GM18907 (cell line): ENCODE measurements at regions not wholly inside any gene's neighbourhood (a gene's known extent, or its start where the extent isn't known, plus 50 kb on each side); places are given as distances from the start of the nearest gene placed in this dataset.

Source experiments
- ATAC-seq: cut with Tn5 transposase; IDR thresholded peaks from one replicate; pipeline ENCODE4 v1.9.1; 2021; ENCODE audit warnings: mild to moderate bottlenecking, moderate library complexity; ENCODE audit not compliant: unreplicated experiment

- ATAC-seq: no peak
Observed at GRCh38 chr7:155360495-155361345, 63.0 kb downstream of the INSIG1 start.

GRCh38 chr7:155361346-155361680 is 63.6 kb downstream of the INSIG1 start:
- no peak for ATAC-seq

DNA sequence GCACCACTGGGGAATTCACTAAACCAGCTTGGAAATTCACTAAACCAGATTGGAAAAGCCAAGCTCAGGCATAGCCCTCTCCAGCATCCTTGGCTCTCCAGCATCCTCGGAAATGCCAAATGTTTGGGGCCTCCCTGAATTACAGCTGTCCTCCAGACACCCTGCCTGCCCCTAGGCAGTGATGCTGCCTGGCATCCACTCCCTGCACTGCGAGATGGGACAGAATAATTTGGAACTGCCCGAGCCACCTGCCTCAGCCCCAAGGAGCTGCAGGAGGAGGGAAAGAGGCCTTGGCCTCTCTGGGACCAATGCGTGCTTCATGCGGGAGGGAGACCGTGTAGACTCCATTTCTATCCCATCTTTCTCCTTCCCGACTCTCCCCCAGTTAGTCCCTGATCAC is 64.3 kb downstream of the INSIG1 start:
- ATAC-seq: no peak

GRCh38 chr7:155362380-155363145 is 64.9 kb downstream of the INSIG1 start:
- no peak for ATAC-seq

- no peak for ATAC-seq
Observed at GRCh38 chr7:155363146-155363539, 65.5 kb downstream of the INSIG1 start.

DNA sequence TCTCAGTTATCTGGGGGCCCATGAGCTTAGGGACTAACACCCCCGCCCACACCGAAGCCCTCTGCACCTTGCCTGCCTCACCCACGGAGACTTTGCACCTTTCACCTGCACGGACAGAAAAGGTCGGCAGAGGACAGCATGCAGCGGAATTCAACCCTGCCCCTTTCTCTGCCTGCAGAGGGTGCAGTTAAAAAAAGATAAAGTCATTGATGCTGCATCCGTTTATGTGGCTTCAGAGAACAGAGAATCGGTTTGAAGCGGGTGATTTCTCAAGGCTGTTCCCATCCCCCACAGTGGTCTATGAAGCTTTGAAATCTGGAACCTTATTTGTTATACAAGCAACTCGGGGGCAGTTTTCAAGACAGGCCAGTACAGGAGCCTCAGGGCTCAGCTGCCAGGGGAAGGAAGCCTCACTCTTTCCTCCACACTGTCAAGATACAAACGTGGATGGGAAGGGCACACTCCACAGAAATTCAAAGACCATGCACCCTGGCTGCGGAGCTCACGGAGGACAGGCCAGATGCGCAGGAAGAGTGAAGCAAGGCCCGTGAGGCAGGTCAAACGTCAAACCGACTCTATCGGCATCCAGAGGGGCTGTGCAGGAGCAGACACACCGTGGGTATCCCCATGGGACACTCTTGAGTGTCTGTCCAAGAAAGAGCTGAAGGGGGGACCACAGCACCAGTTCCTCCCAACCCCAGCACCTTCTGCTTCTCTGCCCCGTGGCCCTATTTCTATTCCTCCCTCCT is 66.3 kb downstream of the INSIG1 start:
- ATAC-seq: no peak

DNA sequence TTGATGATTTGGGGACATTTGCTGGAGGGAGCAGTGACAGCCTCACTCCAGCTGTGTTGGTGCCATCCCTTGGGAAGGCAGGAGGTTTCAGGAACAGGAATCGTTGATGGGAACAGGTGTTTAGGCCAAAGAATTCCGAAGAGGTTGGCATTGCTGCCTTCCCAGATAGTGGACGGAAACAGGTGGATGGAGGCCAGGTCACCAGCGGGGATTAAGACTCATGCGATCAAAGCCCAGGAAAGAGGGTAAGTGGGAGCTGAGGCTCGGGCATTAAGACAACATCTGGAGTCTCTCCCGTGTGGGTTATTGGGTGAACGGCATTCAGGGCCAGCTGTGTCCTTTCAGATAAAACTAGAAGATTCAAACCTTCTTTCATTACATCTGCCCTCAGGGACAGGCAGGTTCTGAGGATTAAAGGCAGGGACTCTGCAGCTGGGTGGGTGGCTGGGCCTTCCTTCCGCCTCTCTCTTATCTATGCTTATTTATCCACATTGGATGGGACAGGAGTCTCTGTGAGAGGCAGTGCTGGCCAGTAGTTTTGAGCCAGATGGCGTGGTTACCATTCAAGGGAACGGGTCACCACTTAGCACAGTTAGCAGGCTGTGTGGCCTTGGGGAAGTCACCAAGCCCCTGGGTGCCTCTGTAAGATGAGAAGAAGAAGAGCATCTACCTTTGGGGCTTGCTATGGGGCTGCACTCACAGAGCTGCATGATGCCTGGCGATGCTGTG is 67.6 kb downstream of the INSIG1 start:
- ATAC-seq: no peak

GRCh38 chr7:155368894-155369600 is 71.4 kb downstream of the INSIG1 start:
- ATAC-seq: no peak

GRCh38 chr7:155369766-155370165 is 72.1 kb downstream of the INSIG1 start:
- no peak for ATAC-seq

DNA sequence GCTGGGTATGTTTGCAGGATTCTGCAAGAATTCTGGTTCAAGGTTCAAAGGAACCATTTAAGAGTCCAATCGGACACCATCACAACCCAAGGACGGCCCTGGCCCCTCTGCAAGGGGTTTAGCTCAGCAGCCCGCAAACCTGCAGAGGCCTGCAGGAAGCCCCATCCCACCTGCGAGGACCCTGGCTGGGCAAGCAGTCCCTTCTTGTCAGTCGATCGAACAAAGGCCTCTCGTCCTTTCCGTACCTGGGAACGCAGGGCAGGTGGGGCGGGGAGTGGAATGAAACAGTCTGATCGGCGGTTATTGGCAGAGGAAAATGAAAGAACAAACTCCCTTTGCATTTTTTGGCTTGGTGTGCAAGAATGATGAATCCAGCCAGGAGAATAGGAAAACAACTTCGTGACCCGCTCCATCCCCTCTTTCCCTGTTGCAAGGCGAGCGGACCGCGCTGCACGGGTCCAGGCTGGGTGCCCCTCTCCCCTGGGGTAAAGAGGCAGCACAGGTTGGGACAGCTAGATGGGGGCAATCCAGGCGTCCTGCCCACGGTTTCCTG is 73.7 kb downstream of the INSIG1 start:
- no peak for ATAC-seq

GRCh38 chr7:155371884-155372781 is 74.5 kb downstream of the INSIG1 start:
- ATAC-seq: no peak

DNA sequence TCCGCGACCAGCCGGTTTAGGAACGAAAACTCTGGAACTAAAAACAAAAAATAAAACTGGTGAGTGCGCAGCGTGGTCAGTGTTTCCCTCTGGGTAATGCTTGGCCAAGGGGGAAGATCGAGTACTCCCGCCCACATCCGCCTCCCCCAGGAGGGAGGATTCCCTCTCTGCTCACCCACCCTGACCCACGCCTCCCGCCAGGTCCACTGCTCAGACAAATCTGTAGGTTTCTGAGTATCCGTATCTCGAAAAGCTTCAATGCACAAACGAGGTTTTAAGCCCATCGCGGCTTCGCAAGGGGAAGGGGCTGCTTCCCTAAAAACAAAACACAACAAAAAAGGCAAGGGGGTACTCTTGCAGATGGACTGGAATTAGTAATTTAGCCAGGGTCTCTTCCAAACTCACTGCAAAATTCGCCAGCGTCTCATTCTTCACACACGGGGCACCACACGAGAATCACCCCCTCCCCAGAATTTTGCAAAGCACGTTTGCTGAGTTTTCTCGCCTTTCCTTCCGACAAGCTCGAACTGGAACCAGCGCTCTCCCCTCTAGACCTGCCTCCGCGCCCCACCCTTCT is 75.2 kb downstream of the INSIG1 start:
- ATAC-seq: no peak

DNA sequence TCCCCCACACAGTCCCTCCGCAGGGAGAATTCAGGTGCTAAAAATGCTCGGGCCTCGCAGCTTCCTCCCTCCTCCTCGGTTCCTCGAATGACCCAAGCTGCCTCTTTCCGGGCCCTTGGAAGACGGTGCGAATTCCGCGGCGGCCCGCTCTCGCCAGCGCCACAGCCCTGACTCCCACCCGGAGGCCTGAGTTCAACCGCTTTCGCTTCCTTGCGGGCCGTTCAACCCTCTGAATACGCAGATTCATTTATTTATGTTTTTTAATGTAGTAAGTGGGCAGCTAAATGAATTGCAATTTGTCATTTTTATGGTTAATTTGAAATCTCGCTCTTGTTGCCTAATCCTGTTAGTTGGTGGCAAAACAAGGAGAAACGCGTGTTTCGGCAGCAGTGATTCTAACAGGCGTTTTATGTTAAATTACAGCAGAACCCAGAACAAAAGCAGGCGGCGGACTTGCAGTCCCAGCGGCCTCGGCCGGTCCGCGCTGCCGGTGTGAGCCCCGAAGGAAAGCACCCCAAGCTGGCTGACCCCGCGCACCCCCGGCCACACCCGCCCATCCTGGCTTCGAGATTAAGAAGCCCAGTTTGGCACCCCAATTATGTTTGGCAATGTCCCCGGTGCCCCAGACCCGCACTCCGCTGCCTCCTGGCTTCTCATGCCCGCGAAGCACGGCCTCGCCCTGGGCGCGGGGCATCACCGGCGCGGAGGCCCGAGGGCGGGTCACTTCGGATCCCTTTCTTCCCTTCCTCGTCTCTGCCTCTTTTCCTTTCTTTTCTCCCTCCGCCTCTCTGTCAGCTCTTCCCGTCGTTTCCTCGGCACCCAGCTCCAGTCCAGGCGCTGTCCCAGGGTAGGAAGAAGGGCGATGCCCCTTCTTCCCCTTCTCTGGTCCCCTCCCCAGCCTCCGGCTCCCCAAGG is 75.9 kb downstream of the INSIG1 start:
- no peak for ATAC-seq

DNA sequence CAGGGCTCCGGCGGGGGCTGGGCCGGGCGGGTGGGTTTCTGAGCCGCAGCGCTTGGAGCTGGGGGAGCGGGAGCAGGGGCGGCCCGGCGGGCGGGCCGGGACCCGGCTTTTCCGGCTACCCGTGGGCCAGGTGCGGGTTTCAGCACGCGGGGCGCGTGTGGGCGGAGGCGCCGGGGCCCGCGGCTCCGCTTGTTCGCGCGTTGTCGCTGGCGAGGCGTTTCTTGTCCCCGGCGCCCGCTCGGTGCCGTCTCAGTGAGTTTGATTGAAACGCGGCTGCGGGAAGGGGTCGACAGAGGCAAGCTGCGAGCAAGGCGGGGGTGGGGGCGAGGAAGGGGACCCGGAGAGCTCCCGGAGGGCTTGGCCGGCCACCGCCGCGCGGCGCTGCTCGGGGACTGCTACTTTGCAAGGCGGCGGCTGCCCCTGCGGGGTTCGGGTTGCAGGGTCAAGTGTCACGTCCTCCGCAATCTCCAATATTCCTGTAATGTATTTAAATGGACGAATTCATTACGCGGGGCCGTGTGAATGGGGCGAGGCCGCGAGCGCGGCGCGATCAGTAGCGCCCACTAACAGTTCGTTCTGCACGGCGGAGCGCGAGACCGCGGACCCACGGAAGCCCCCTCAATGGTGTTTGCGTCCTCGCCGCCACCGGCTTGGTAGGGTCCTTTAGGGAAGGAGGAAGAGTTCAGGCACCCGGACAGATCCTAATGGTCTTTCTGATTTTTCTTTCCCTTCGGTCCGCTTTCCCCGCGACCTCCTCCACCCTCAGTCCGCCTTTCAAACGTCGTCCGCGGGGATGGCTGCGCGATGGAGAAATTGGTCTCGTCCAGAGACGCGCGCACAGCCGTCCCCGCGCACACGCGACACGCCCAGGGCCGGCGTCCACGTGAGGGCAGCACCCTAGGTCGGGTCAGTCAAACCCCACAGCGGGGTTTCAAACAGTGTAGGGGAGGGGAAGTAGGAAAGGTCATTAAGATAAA is 76.9 kb downstream of the INSIG1 start:
- ATAC-seq: no peak

GRCh38 chr7:155375337-155376277 is 77.9 kb downstream of the INSIG1 start:
- ATAC-seq: no peak
